ENCODE measurements at regions not wholly inside any gene's neighbourhood (a gene's known extent, or its start where the extent isn't known, plus 50 kb on each side); places are given as distances from the start of the nearest gene placed in this dataset.

- TF ChIP-seq EP300 (IDR thresholded peaks at IDR 0.05; ENCODE audit: borderline replicate concordance in 1 of 2, control insufficient read depth in 1 of 2, low read depth in 2 of 2, low read length in 2 of 2) = peak; percentile 3 to 64; a peak in 2 of 4 replicates
- peak; percentile 45; the same call in 1 of the 2 replicates for TF ChIP-seq RELB (IDR thresholded peaks at IDR 0.05; ENCODE audit: low read depth)
- no peak for TF ChIP-seq CREB1 (IDR thresholded peaks at IDR 0.05; ENCODE audit: low read depth)
- 0 out of 2 replicates have a peak, but pooled peaks have one; percentile 30 for TF ChIP-seq BMI1 (IDR thresholded peaks at IDR 0.05; ENCODE audit: borderline replicate concordance)
- no peak for TF ChIP-seq ZNF207 (IDR thresholded peaks at IDR 0.05; ENCODE audit: borderline replicate concordance)
- peak; percentile 19 for TF ChIP-seq SKIL (IDR thresholded peaks at IDR 0.05; ENCODE audit: low read depth, poor library complexity, severe bottlenecking)
- TF ChIP-seq NFYA (IDR thresholded peaks at IDR 0.05; ENCODE audit: borderline replicate concordance, low read depth, low read length) = no peak
- TF ChIP-seq RBBP5 (conservative IDR thresholded peaks at IDR 0.05) = no peak
- TF ChIP-seq SUZ12 (IDR thresholded peaks at IDR 0.05; ENCODE audit: unreplicated experiment) = no peak
- no peak for TF ChIP-seq EED (IDR thresholded peaks at IDR 0.05; ENCODE audit: low read depth)
- no peak; the same call in none of the 2 replicates for TF ChIP-seq NR2F1 (conservative IDR thresholded peaks at IDR 0.05)
- peak; percentile 68 for TF ChIP-seq PAX5 (IDR thresholded peaks at IDR 0.05; ENCODE audit: borderline replicate concordance, low read depth, low read length)
- TF ChIP-seq MEF2B (IDR thresholded peaks at IDR 0.05; ENCODE audit: partially characterized antibody, poor library complexity, severe bottlenecking) = peak; percentile 38
- TF ChIP-seq STAT3 (IDR thresholded peaks at IDR 0.05; ENCODE audit: low read depth, low read length) = no peak
- TF ChIP-seq BHLHE40 (IDR thresholded peaks at IDR 0.05; ENCODE audit: borderline replicate concordance in 1 of 2, low read depth in 2 of 2, low read length in 1 of 2) = peak; percentile 67 to 83; a peak in 3 of 4 replicates
- no peak for TF ChIP-seq RELA (IDR thresholded peaks at IDR 0.05; ENCODE audit: borderline replicate concordance, partially characterized antibody)
- peak; percentile 54; the same call in 1 of the 2 replicates for TF ChIP-seq SPI1 (IDR thresholded peaks at IDR 0.05; ENCODE audit: borderline replicate concordance, insufficient read depth, low read depth, low read length)
- TF ChIP-seq SMARCA5 (IDR thresholded peaks at IDR 0.05) = no peak
Measured at GRCh38 chr12:63302269-63302940, 151.4 kb upstream of the AVPR1A start (continued).

Measured in GM12878 (cell line).